ENCODE measurements at regions not wholly inside any gene's neighbourhood (a gene's known extent, or its start where the extent isn't known, plus 50 kb on each side); places are given as distances from the start of the nearest gene placed in this dataset.

- TF ChIP-seq CTCF (IDR thresholded peaks at IDR 0.05) (no peak), POLR2A (IDR thresholded peaks at IDR 0.05) (no peak)
Measured at GRCh38 chr4:91830681-91831395, 472.9 kb upstream of the GRID2 start.
